IMR-90 (cell line): ENCODE measurements at regions not wholly inside any gene's neighbourhood (a gene's known extent, or its start where the extent isn't known, plus 50 kb on each side); places are given as distances from the start of the nearest gene placed in this dataset.

Experiments used
- BHLHE40 ChIP-seq: fragments of 150-350 bp; IDR thresholded peaks from 2 replicates; pipeline ENCODE4 v1.6.1; 2016; ENCODE audit warnings: mild to moderate bottlenecking, low read depth, low read length
- CEBPB ChIP-seq: IDR thresholded peaks from 2 replicates; pipeline ENCODE4 v1.6.1; 2012; ENCODE audit warnings: low read depth, low read length, improper control_type of control experiment
- FOS ChIP-seq: fragments of 150-350 bp; IDR thresholded peaks from 2 replicates; pipeline ENCODE4 v1.6.1; 2016; ENCODE audit warnings: low read depth, low read length
- MAFK ChIP-seq: IDR thresholded peaks from 2 replicates; pipeline ENCODE4 v1.6.1; 2012; ENCODE audit warnings: low read depth, low read length, improper control_type of control experiment
- MXI1 ChIP-seq: IDR thresholded peaks from 2 replicates; pipeline ENCODE4 v1.6.1; 2012; ENCODE audit warnings: low read depth, mild to moderate bottlenecking, low read length, moderate library complexity, borderline replicate concordance
- POLR2A ChIP-seq: IDR thresholded peaks from 2 replicates; pipeline ENCODE4 v1.6.1; 2012; ENCODE audit warnings: mild to moderate bottlenecking, low read depth, low read length
- RAD21 ChIP-seq: IDR thresholded peaks from 2 replicates; pipeline ENCODE4 v1.6.1; 2012; ENCODE audit warnings: low read length, improper control_type of control experiment
- SMC3 ChIP-seq: fragments of 150-350 bp; IDR thresholded peaks from 2 replicates; pipeline ENCODE4 v1.6.1; 2016; ENCODE audit warnings: low read depth, mild to moderate bottlenecking, antibody characterized with exemption, low read length, moderate library complexity
- TF ChIP-seq, protein P1 (sequence below): conservative IDR thresholded peaks from 2 replicates; pipeline ENCODE4 v1.5.1; 2012; ENCODE audit warnings: mild to moderate bottlenecking, low read depth, low read length, improper control_type of control experiment
- TF ChIP-seq, protein P2 (sequence below): fragments of 150-350 bp; IDR thresholded peaks from 2 replicates; pipeline ENCODE4 v1.6.1; 2016; ENCODE audit warnings: low read depth, mild to moderate bottlenecking, low read length, moderate library complexity, borderline replicate concordance
- TF ChIP-seq, protein P3 (sequence below): fragments of 150-350 bp; IDR thresholded peaks from 2 replicates; pipeline ENCODE4 v1.6.1; 2017; ENCODE audit warnings: mild to moderate bottlenecking, antibody characterized with exemption, low read length, low read depth

DNA sequence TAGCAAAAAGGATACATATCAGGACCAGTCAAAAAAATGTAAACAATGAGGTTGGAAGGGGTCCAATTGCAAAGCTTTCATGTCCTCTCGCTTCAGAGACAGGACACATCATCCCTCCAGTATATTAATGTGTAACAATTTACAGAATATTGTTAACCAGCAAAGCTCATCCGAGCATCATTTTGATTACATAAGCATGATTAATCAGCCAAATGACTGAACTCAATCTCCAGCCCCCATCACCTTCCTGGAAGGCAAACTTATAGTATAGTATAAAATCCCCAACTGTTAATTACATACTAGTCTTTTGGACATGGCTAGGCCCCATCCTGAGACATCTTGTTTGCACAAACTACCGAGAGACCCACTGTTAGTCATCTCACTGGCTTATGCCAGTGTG, 77.6 kb upstream of the TRAM1L1 start:
- TF ChIP-seq, protein P1, sequence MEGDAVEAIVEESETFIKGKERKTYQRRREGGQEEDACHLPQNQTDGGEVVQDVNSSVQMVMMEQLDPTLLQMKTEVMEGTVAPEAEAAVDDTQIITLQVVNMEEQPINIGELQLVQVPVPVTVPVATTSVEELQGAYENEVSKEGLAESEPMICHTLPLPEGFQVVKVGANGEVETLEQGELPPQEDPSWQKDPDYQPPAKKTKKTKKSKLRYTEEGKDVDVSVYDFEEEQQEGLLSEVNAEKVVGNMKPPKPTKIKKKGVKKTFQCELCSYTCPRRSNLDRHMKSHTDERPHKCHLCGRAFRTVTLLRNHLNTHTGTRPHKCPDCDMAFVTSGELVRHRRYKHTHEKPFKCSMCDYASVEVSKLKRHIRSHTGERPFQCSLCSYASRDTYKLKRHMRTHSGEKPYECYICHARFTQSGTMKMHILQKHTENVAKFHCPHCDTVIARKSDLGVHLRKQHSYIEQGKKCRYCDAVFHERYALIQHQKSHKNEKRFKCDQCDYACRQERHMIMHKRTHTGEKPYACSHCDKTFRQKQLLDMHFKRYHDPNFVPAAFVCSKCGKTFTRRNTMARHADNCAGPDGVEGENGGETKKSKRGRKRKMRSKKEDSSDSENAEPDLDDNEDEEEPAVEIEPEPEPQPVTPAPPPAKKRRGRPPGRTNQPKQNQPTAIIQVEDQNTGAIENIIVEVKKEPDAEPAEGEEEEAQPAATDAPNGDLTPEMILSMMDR = no peak
- no peak for TF ChIP-seq MXI1
- TF ChIP-seq SMC3 = no peak
- no peak for TF ChIP-seq MAFK
- no peak for TF ChIP-seq POLR2A
- no peak for TF ChIP-seq BHLHE40
- TF ChIP-seq RAD21 = no peak
- no peak for TF ChIP-seq FOS
- no peak for TF ChIP-seq CEBPB
- TF ChIP-seq, protein P2, sequence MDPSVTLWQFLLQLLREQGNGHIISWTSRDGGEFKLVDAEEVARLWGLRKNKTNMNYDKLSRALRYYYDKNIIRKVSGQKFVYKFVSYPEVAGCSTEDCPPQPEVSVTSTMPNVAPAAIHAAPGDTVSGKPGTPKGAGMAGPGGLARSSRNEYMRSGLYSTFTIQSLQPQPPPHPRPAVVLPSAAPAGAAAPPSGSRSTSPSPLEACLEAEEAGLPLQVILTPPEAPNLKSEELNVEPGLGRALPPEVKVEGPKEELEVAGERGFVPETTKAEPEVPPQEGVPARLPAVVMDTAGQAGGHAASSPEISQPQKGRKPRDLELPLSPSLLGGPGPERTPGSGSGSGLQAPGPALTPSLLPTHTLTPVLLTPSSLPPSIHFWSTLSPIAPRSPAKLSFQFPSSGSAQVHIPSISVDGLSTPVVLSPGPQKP = no peak
- TF ChIP-seq, protein P3, sequence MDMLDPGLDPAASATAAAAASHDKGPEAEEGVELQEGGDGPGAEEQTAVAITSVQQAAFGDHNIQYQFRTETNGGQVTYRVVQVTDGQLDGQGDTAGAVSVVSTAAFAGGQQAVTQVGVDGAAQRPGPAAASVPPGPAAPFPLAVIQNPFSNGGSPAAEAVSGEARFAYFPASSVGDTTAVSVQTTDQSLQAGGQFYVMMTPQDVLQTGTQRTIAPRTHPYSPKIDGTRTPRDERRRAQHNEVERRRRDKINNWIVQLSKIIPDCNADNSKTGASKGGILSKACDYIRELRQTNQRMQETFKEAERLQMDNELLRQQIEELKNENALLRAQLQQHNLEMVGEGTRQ = no peak
